ENCODE measurements at regions not wholly inside any gene's neighbourhood (a gene's known extent, or its start where the extent isn't known, plus 50 kb on each side); places are given as distances from the start of the nearest gene placed in this dataset.

- H3K27ac ChIP-seq, result no peak overlapping the region
- H3K4me3 ChIP-seq, result no peak overlapping the region
Measured at GRCh38 chr3:80564391-80564790, 796.6 kb upstream of the ROBO1 start.

GRCh38 chr3:80559701-80560100 lies 791.9 kb upstream of the ROBO1 start:
- Histone ChIP-seq H3K4me3 (no peak overlapping the region), H3K27ac (no peak overlapping the region)

DNA sequence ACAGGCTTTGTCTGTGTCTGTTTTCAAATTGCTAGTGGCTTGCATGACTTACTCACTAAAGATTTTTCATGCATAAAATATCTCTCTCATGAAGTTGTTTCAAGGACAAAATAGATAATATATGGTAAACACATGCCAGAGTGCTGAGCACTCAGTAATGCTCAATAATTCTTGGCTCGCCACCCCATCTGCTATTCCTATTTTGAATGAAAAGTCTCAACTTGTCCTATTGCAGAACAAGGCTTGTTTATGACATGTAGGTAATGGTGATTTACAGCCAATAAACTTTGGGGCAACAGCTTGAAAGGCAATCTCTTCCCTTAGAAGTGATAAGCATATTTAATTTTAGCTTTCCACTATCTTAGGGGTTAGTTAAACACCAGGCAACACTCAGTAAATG lies 789.0 kb upstream of the ROBO1 start:
- H3K27ac ChIP-seq, result no peak overlapping the region
- no peak overlapping the region for H3K4me3 ChIP-seq

GRCh38 chr3:80554304-80554703 lies 786.5 kb upstream of the ROBO1 start:
- Histone ChIP-seq H3K27ac (no peak overlapping the region), H3K4me3 (no peak overlapping the region)

DNA sequence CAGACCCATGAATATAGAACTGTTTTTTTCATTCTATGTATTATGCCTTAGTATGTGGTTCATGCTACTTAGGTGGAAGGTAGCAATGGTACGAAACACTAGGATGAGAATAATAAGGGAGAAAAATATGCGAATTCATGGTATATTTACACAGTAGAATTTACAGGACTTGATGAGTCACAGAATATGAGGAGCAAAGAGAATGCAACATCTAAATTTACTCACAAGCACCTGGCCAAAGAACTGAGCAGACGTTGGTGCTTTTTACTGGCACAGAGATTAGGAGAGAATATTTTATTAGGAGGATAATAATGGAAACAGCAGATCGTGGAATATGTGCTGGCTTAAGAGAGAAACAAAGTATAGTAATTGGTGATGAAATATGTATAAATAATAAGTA lies 785.4 kb upstream of the ROBO1 start:
- no peak overlapping the region for H3K4me3 ChIP-seq
- no peak overlapping the region for H3K27ac ChIP-seq

- Histone ChIP-seq H3K4me3 (no peak overlapping the region), H3K27ac (no peak overlapping the region)
Measured at GRCh38 chr3:80550174-80550573, 782.4 kb upstream of the ROBO1 start.

- Histone ChIP-seq H3K27ac (no peak overlapping the region), H3K4me3 (no peak overlapping the region)
Measured at GRCh38 chr3:80549173-80549572, 781.4 kb upstream of the ROBO1 start.

- H3K27ac ChIP-seq, result no peak overlapping the region
- no peak overlapping the region for H3K4me3 ChIP-seq
Measured at GRCh38 chr3:80543154-80543553, 775.4 kb upstream of the ROBO1 start.

DNA sequence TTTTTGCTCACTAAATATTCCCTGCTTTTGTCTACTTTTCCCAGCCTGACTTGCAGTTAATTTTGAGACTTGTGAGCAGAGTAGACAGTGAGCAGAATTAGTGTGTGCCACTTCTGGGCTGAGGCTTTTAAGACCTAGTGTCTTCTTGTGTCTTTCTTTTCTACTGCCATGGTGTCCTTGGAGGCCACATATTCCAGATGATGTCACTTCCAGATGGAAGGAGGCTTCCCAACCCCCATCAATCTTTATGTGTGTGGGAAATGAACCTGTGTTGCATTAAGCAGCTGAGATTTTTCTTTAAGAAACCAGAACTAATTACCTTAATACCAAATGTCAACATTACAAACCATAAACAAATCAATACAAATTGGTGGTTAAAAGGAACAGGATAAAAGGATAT lies 774.7 kb upstream of the ROBO1 start:
- no peak overlapping the region for H3K27ac ChIP-seq
- H3K4me3 ChIP-seq, result no peak overlapping the region

DNA sequence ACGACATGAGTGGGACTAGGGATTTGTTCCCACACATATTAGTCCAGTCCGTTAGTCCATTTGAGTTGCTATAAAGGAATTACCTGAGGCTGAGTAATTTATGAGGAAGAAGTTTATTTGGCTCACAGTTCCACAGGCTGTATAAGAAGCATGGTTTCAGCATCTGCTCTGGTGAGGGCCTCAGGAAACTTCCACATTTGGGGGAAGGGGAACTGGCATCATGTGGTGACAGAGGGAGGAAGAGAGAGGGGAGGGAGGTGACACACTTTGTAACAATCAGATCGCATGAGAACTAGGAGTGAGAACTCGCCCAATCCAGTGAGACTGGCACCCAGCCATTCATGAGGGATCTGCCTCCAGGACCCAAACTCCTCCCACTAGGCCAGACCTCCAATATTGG lies 769.9 kb upstream of the ROBO1 start:
- Histone ChIP-seq H3K4me3 (no peak overlapping the region), H3K27ac (no peak overlapping the region)

- H3K4me3 ChIP-seq, result no peak overlapping the region
- no peak overlapping the region for H3K27ac ChIP-seq
Measured at GRCh38 chr3:80535286-80535685, 767.5 kb upstream of the ROBO1 start.

DNA sequence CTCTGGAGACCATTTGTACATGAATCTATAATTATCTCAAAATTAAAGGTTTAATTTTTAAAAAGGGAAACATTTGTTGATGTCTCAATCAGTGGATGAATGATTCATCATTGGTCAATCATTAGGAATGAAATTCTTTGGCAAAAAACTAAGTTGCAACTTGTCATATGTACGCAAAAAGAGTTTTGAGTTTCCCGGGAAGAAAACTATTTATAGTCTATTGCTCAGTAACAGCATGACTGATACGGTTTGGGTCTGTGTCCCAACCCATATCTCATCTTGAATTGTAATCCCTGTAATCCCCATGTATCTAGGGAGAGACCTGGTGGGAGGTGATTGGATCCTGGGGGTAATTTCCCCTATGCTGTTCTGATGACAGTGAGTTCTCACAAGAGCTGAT lies 765.8 kb upstream of the ROBO1 start:
- H3K27ac ChIP-seq, result no peak overlapping the region
- no peak overlapping the region for H3K4me3 ChIP-seq

- Histone ChIP-seq H3K27ac (no peak overlapping the region), H3K4me3 (no peak overlapping the region)
Measured at GRCh38 chr3:80526153-80526552, 758.4 kb upstream of the ROBO1 start.

DNA sequence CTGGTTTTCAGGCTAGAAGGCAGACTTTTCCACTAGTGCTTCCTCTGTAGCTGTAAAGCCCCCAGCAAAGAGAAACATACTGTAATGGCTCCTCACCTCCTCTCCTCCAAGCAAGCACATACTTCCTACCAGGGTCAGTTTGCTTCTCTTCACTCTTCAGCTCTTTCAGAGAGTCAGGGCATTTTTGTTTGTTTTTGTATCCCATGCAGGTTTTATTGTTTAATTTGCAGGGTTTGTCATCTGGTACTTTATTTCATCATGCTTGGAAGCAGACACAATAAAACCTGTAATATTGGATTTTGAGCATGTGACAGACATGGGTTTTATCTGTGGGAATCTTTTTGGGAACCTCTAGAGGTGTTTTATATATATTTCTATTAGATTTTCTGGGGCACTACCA lies 753.3 kb upstream of the ROBO1 start:
- H3K4me3 ChIP-seq, result no peak overlapping the region
- no peak overlapping the region for H3K27ac ChIP-seq

GRCh38 chr3:80519436-80519835 lies 751.6 kb upstream of the ROBO1 start:
- Histone ChIP-seq H3K27ac (no peak overlapping the region), H3K4me3 (no peak overlapping the region)

- Histone ChIP-seq H3K4me3 (no peak overlapping the region), H3K27ac (no peak overlapping the region)
Measured at GRCh38 chr3:80496452-80496851, 728.7 kb upstream of the ROBO1 start.

GRCh38 chr3:80492162-80492561 lies 724.4 kb upstream of the ROBO1 start:
- H3K27ac ChIP-seq, result no peak overlapping the region
- H3K4me3 ChIP-seq, result no peak overlapping the region

GRCh38 chr3:80472961-80473360 lies 705.2 kb upstream of the ROBO1 start:
- H3K27ac ChIP-seq, result no peak overlapping the region
- no peak overlapping the region for H3K4me3 ChIP-seq

DNA sequence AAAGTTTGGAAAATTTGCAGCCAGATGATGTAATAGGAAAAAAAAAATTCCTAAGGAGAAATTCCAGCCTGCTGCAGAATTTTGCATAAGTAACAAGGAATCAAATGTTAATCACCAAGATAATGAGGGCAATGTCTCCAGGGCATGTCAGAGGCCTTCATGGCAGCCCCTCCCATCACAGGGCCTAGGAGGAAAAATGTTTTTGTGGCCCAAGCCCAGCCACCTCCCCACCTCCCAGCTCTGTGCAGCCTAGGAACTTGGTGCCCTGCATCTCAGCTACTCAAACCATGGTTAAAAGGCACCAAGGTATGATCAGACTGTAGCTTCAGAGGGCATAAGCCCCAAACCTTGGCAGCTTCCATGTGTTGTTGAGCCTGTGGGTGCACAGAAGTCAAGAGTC lies 704.7 kb upstream of the ROBO1 start:
- Histone ChIP-seq H3K4me3 (no peak overlapping the region), H3K27ac (no peak overlapping the region)

DNA sequence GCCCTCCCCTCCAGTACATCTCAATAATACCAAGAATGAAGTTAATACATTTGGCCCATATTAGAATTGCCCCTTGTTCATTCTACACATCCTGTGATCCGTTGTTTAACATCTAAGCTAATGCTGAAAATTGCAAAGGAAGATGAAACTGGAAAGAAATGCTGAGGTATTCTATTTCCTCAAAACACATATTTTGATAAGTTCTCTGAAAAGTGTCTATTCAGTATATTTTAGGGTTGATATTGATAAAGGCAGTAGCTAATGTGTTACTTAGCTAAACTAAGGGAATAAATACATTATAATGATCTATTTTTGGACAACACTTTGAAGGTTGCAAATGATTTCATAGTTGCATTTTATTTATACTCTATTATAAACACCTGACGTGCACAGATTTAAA lies 702.6 kb upstream of the ROBO1 start:
- no peak overlapping the region for H3K27ac ChIP-seq

GRCh38 chr3:80465746-80466145 lies 697.9 kb upstream of the ROBO1 start:
- Histone ChIP-seq H3K4me3 (no peak overlapping the region), H3K27ac (no peak overlapping the region)

More for the DNA sequence above, 702.6 kb upstream of the ROBO1 start:
- no peak overlapping the region for H3K4me3 ChIP-seq

DNA sequence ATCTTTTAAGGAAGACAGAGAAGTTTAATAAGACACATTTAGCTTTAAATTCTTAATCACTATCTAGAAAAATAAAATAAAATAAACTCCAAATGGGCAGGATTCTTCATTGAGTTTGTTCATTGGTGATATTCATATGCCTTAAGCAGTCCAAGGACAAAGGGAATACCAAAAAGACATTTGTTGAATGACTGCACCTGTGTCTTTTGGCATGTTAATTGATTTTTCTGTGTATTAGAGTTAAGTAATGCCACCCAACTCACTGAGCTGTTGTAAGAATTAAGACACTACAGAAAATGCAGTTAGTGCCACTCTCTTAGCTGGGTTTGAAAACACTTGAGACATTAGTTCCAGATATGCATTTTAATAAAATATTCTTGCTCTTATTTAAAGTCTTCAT lies 683.6 kb upstream of the ROBO1 start:
- no peak overlapping the region for H3K4me3 ChIP-seq
- no peak overlapping the region for H3K27ac ChIP-seq

GRCh38 chr3:80445641-80446040 lies 677.8 kb upstream of the ROBO1 start:
- H3K27ac ChIP-seq, result no peak overlapping the region

More at GRCh38 chr3:80445641-80446040, 677.8 kb upstream of the ROBO1 start:
- H3K4me3 ChIP-seq, result no peak overlapping the region

Data from skin epidermis (tissue), 12 donors.